HepG2 (cell line): ENCODE measurements at regions not wholly inside any gene's neighbourhood (a gene's known extent, or its start where the extent isn't known, plus 50 kb on each side); places are given as distances from the start of the nearest gene placed in this dataset.

Experiments
- ATM ChIP-seq: fragments of 450-650 bp; IDR thresholded peaks from 2 replicates; pipeline ENCODE4 v1.7.1; 2017; ENCODE audit warnings: mild to moderate bottlenecking, borderline replicate concordance
- KLF16 ChIP-seq, 2 experiments: sonication (generic) in 1 of 2; formaldehyde crosslinking in 1 of 2; IDR thresholded peaks; 2 replicates each; pipeline versions ENCODE4 v1.6.1 to v1.8.0; 2016 to 2023; ENCODE audit warnings: missing genetic modification reagents in 2 of 2, missing compliant biosample characterization in 1 of 2
- PLRG1 ChIP-seq: fragments of 450-650 bp; conservative IDR thresholded peaks from 2 replicates; pipeline ENCODE4 v1.6.1; 2016
- TEAD2 ChIP-seq: sonication (generic); formaldehyde crosslinking; IDR thresholded peaks from 2 replicates; pipeline ENCODE4 v1.9.0; 2021; ENCODE audit warnings: missing genetic modification reagents
- TOPORS ChIP-seq: sonication (generic); formaldehyde crosslinking; IDR thresholded peaks from 2 replicates; pipeline ENCODE4 v1.8.0; 2023; ENCODE audit warnings: mild to moderate bottlenecking, missing genetic modification reagents
- ZFP41 ChIP-seq: sonication (generic); formaldehyde crosslinking; IDR thresholded peaks from 2 replicates; pipeline ENCODE4 v1.4.0; 2020; ENCODE audit warnings: mild to moderate bottlenecking, missing genetic modification reagents, borderline replicate concordance
- ZFX ChIP-seq: sonication (generic); formaldehyde crosslinking; IDR thresholded peaks from 2 replicates; pipeline ENCODE4 v1.4.0; 2020; ENCODE audit warnings: mild to moderate bottlenecking, low read depth, missing genetic modification reagents, moderate library complexity
- TF ChIP-seq, protein P1 (sequence below): sonication (generic); formaldehyde crosslinking; IDR thresholded peaks from 2 replicates; pipeline ENCODE4 v1.4.0; 2020; ENCODE audit warnings: missing genetic modification reagents
- TF ChIP-seq, protein P2 (sequence below): IDR thresholded peaks from 2 replicates; pipeline ENCODE4 v1.6.1; 2016
- TF ChIP-seq, protein P3 (sequence below): sonication (generic); formaldehyde crosslinking; IDR thresholded peaks from 2 replicates; pipeline ENCODE4 v1.5.0; 2020; ENCODE audit warnings: mild to moderate bottlenecking, missing genetic modification reagents, borderline replicate concordance

DNA sequence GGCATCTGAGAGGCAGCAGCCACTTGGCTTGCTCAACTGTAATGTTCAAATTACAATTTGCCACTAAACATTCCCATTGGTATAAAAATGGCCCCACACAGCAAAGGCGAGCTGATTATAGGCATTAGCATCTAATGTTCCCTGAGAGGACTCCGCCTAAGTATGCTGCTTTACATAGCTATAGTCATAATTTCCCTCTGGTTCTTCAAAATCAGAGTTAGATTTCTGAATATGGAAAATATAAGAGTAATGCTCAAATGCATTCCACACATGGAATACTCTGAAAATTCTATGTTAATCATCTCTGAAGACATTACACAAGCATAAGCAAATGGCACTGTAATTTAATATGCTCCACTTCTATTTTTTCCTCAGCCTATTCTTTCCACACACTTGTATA is 83.7 kb upstream of the BTG1 start:
- no peak for TF ChIP-seq ZFX (CRISPR knock-in tag)
- no peak for TF ChIP-seq ZFP41 (CRISPR knock-in tag)
- no peak for TF ChIP-seq TOPORS
- TF ChIP-seq, protein P1, sequence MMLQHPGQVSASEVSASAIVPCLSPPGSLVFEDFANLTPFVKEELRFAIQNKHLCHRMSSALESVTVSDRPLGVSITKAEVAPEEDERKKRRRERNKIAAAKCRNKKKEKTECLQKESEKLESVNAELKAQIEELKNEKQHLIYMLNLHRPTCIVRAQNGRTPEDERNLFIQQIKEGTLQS (CRISPR knock-in tag): no peak
- no peak for TF ChIP-seq ATM
- no peak for TF ChIP-seq TEAD2 (CRISPR knock-in tag)
- TF ChIP-seq KLF16 (CRISPR knock-in tag; IDR thresholded peaks at IDR 0.05): no peak
- TF ChIP-seq, protein P2, sequence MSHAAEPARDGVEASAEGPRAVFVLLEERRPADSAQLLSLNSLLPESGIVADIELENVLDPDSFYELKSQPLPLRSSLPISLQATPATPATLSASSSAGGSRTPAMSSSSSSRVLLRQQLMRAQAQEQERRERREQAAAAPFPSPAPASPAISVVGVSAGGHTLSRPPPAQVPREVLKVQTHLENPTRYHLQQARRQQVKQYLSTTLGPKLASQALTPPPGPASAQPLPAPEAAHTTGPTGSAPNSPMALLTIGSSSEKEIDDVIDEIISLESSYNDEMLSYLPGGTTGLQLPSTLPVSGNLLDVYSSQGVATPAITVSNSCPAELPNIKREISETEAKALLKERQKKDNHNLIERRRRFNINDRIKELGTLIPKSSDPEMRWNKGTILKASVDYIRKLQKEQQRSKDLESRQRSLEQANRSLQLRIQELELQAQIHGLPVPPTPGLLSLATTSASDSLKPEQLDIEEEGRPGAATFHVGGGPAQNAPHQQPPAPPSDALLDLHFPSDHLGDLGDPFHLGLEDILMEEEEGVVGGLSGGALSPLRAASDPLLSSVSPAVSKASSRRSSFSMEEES (CRISPR knock-in tag): no peak
- no peak for TF ChIP-seq PLRG1
- TF ChIP-seq, protein P3, sequence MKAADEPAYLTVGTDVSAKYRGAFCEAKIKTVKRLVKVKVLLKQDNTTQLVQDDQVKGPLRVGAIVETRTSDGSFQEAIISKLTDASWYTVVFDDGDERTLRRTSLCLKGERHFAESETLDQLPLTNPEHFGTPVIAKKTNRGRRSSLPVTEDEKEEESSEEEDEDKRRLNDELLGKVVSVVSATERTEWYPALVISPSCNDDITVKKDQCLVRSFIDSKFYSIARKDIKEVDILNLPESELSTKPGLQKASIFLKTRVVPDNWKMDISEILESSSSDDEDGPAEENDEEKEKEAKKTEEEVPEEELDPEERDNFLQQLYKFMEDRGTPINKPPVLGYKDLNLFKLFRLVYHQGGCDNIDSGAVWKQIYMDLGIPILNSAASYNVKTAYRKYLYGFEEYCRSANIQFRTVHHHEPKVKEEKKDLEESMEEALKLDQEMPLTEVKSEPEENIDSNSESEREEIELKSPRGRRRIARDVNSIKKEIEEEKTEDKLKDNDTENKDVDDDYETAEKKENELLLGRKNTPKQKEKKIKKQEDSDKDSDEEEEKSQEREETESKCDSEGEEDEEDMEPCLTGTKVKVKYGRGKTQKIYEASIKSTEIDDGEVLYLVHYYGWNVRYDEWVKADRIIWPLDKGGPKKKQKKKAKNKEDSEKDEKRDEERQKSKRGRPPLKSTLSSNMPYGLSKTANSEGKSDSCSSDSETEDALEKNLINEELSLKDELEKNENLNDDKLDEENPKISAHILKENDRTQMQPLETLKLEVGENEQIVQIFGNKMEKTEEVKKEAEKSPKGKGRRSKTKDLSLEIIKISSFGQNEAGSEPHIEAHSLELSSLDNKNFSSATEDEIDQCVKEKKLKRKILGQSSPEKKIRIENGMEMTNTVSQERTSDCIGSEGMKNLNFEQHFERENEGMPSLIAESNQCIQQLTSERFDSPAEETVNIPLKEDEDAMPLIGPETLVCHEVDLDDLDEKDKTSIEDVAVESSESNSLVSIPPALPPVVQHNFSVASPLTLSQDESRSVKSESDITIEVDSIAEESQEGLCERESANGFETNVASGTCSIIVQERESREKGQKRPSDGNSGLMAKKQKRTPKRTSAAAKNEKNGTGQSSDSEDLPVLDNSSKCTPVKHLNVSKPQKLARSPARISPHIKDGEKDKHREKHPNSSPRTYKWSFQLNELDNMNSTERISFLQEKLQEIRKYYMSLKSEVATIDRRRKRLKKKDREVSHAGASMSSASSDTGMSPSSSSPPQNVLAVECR (CRISPR knock-in tag): no peak
